HL-60 (cell line): ENCODE measurements at regions not wholly inside any gene's neighbourhood (a gene's known extent, or its start where the extent isn't known, plus 50 kb on each side); places are given as distances from the start of the nearest gene placed in this dataset.

Experiments
- CTCF ChIP-seq: IDR thresholded peaks from one replicate; pipeline ENCODE4 v1.5.1; 2011; ENCODE audit warnings: low read length, control low read depth, inconsistent platforms; ENCODE audit not compliant: insufficient read depth
- POLR2AphosphoS5 ChIP-seq: IDR thresholded peaks from 2 replicates; pipeline ENCODE4 v1.6.1; 2012; ENCODE audit warnings: low read depth

GRCh38 chr6:105748737-105749161, 337.4 kb upstream of the PRDM1 start:
- no peak for TF ChIP-seq POLR2AphosphoS5
- TF ChIP-seq CTCF, result no peak
